AG04450 (cell line): ENCODE measurements at regions not wholly inside any gene's neighbourhood (a gene's known extent, or its start where the extent isn't known, plus 50 kb on each side); places are given as distances from the start of the nearest gene placed in this dataset.

Experiments used
- CTCF ChIA-PET: fragments of 300-600, 350-600 bp; formaldehyde crosslinking; extraction: SDS; loops from one replicate; lab custom pipeline; 2022; ENCODE audit warnings: antibody characterized with exemption, inconsistent platforms; lab: Charles Lee
- POLR2A ChIA-PET: fragments of 350-600 bp; formaldehyde crosslinking; extraction: SDS; loops from one replicate; lab custom pipeline; 2021; ENCODE audit warnings: antibody characterized with exemption, inconsistent platforms; lab: Yijun Ruan, JAX
- DNase-seq: peaks from one replicate; pipeline ENCODE4 v3.0.0-alpha.2; 2011; ENCODE audit warnings: low read depth, low spot score
- H3K27ac ChIP-seq: one replicate; pipeline ENCODE4 v1.5.1; 2012; ENCODE audit warnings: low read depth, low read length, control low read depth
- H3K27me3 ChIP-seq: one replicate; pipeline ENCODE4 v1.6.0; 2012; ENCODE audit warnings: low read length; ENCODE audit not compliant: control insufficient read depth, insufficient read depth
- H3K4me3 ChIP-seq: 2 replicates; pipeline ENCODE4 v1.5.1; 2011; ENCODE audit warnings: mild to moderate bottlenecking, low read depth, low read length, control low read depth
- H3K9me3 ChIP-seq: 2 replicates; pipeline ENCODE4 v1.5.1; 2012; ENCODE audit warnings: low read length; ENCODE audit not compliant: control insufficient read depth, insufficient read depth
- TF ChIP-seq, protein P1 (sequence below): IDR thresholded peaks from 2 replicates; pipeline ENCODE4 v1.5.1; 2011; ENCODE audit warnings: low read depth, low read length, control low read depth, inconsistent platforms

- Histone ChIP-seq H3K4me3 (no peak overlapping the region), H3K27ac (no peak overlapping the region), H3K9me3 (peaks cover 50% of the 10 kb centered on the region), H3K27me3 (no peaks in the 10 kb centered on the region)
- ChIA-PET POLR2A (no interaction called here), CTCF (no interaction called here)
- TF ChIP-seq, protein P1, sequence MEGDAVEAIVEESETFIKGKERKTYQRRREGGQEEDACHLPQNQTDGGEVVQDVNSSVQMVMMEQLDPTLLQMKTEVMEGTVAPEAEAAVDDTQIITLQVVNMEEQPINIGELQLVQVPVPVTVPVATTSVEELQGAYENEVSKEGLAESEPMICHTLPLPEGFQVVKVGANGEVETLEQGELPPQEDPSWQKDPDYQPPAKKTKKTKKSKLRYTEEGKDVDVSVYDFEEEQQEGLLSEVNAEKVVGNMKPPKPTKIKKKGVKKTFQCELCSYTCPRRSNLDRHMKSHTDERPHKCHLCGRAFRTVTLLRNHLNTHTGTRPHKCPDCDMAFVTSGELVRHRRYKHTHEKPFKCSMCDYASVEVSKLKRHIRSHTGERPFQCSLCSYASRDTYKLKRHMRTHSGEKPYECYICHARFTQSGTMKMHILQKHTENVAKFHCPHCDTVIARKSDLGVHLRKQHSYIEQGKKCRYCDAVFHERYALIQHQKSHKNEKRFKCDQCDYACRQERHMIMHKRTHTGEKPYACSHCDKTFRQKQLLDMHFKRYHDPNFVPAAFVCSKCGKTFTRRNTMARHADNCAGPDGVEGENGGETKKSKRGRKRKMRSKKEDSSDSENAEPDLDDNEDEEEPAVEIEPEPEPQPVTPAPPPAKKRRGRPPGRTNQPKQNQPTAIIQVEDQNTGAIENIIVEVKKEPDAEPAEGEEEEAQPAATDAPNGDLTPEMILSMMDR: no peak
- DNase-seq: no peak
Measured at GRCh38 chr22:48929276-48929790, 898.3 kb downstream of the BRD1 start.

GRCh38 chr22:48927591-48927990, 900.1 kb downstream of the BRD1 start:
- ChIA-PET POLR2A (no interaction called here), CTCF (no interaction called here)
- peaks cover 61% of the 10 kb centered on the region for H3K9me3 ChIP-seq
- H3K27ac ChIP-seq: no peak overlapping the region
- no peaks in the 10 kb centered on the region for H3K27me3 ChIP-seq
- DNase-seq: no peak
- no peak overlapping the region for H3K4me3 ChIP-seq
- TF ChIP-seq, protein P1: no peak

GRCh38 chr22:48926643-48927042, 901.0 kb downstream of the BRD1 start:
- Histone ChIP-seq H3K4me3 (no peak overlapping the region), H3K27me3 (no peaks in the 10 kb centered on the region), H3K27ac (no peak overlapping the region), H3K9me3 (peaks cover 62% of the 10 kb centered on the region)
- ChIA-PET CTCF (no interaction called here), POLR2A (no interaction called here)
- TF ChIP-seq, protein P1: no peak
- no peak for DNase-seq

- ChIA-PET POLR2A (no interaction called here), CTCF (no interaction called here)
- TF ChIP-seq, protein P1: no peak
Measured at GRCh38 chr22:48926136-48926535, 901.5 kb downstream of the BRD1 start.

DNA sequence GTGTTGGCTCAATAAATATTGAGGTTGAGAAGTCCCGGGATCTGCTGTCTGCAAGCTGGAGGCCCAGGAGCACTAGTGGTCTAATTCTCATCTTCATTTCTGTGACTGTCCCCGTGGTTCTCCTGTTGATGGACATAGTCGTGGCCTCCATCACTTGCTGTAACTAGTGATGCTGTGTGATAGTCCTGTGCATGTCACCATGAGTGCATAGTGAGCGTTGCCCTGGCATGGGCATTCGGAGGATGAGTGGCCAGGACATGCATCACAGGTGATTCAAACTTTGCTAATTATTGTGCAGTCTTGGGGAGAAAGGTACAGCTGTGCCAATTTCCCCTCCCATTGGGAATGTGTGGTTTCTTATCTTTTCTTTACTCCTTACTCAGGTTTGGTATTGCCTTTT, 902.2 kb downstream of the BRD1 start:
- H3K27ac ChIP-seq: no peak overlapping the region
- POLR2A ChIA-PET: no interaction called here
- CTCF ChIA-PET: no interaction called here

More at GRCh38 chr22:48926136-48926535, 901.5 kb downstream of the BRD1 start:
- Histone ChIP-seq H3K27me3 (no peaks in the 10 kb centered on the region), H3K4me3 (no peak overlapping the region), H3K27ac (no peak overlapping the region), H3K9me3 (peaks cover 60% of the 10 kb centered on the region)
- DNase-seq: no peak

More for the DNA sequence above, 902.2 kb downstream of the BRD1 start:
- TF ChIP-seq, protein P1: no peak
- DNase-seq: no peak
- H3K27me3 ChIP-seq: no peaks in the 10 kb centered on the region
- H3K9me3 ChIP-seq: peaks cover 63% of the 10 kb centered on the region
- H3K4me3 ChIP-seq: no peak overlapping the region
